ENCODE measurements at regions not wholly inside any gene's neighbourhood (a gene's known extent, or its start where the extent isn't known, plus 50 kb on each side); places are given as distances from the start of the nearest gene placed in this dataset.

GRCh38 chrX:96407981-96408380, 276.7 kb upstream of the DIAPH2 start:
- no peak for TF ChIP-seq ZNF18 (CRISPR knock-in tag; IDR thresholded peaks at IDR 0.05; ENCODE audit: insufficient replicate concordance)
- TF ChIP-seq ZNF121 (CRISPR knock-in tag; IDR thresholded peaks at IDR 0.05) = no peak
- TF ChIP-seq ZNF557 (CRISPR knock-in tag; IDR thresholded peaks at IDR 0.05) = no peak
- TF ChIP-seq FOXJ3 (CRISPR knock-in tag; IDR thresholded peaks at IDR 0.05; ENCODE audit: borderline replicate concordance) = no peak
- TF ChIP-seq, protein P1, sequence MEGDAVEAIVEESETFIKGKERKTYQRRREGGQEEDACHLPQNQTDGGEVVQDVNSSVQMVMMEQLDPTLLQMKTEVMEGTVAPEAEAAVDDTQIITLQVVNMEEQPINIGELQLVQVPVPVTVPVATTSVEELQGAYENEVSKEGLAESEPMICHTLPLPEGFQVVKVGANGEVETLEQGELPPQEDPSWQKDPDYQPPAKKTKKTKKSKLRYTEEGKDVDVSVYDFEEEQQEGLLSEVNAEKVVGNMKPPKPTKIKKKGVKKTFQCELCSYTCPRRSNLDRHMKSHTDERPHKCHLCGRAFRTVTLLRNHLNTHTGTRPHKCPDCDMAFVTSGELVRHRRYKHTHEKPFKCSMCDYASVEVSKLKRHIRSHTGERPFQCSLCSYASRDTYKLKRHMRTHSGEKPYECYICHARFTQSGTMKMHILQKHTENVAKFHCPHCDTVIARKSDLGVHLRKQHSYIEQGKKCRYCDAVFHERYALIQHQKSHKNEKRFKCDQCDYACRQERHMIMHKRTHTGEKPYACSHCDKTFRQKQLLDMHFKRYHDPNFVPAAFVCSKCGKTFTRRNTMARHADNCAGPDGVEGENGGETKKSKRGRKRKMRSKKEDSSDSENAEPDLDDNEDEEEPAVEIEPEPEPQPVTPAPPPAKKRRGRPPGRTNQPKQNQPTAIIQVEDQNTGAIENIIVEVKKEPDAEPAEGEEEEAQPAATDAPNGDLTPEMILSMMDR (CRISPR knock-in tag; IDR thresholded peaks at IDR 0.05) = no peak
- TF ChIP-seq HNRNPK (IDR thresholded peaks at IDR 0.05; ENCODE audit: low read depth, low read length, poor library complexity, severe bottlenecking) = no peak
- no peak for TF ChIP-seq NFIB (CRISPR knock-in tag; IDR thresholded peaks at IDR 0.05; ENCODE audit: borderline replicate concordance)
- TF ChIP-seq ZNF225 (CRISPR knock-in tag; IDR thresholded peaks at IDR 0.05) = no peak
- no peak for TF ChIP-seq PCBP1 (IDR thresholded peaks at IDR 0.05; ENCODE audit: borderline replicate concordance, low read depth, low read length)
